HEK293 (cell line): ENCODE measurements at regions not wholly inside any gene's neighbourhood (a gene's known extent, or its start where the extent isn't known, plus 50 kb on each side); places are given as distances from the start of the nearest gene placed in this dataset.

Experiments
- CTCF ChIA-PET: fragments of 350-600 bp; formaldehyde crosslinking; extraction: SDS; loops from one replicate; lab custom pipeline; 2021; ENCODE audit warnings: antibody characterized with exemption; lab: Yijun Ruan, JAX
- POLR2A ChIA-PET: fragments of 300-600 bp; formaldehyde crosslinking; extraction: SDS; loops from one replicate; lab custom pipeline; 2020; ENCODE audit warnings: antibody characterized with exemption, inconsistent platforms; lab: Yijun Ruan, JAX
- H3K27ac ChIP-seq: fragments of 200-500 bp; sonication (Bioruptor generic); 2 replicates; pipeline ENCODE4 v1.5.1; 2014; ENCODE audit warnings: low read depth, low read length, control low read depth, inconsistent platforms; ENCODE audit errors: extremely low read depth
- H3K36me3 ChIP-seq, 2 experiments: fragments of 200-500 bp in 1 of 2; sonication (Bioruptor generic) in 1 of 2; 1 replicate in 1 of 2; 2 replicates in 1 of 2; pipeline ENCODE4 v1.5.1; 2014 to 2017; ENCODE audit warnings: inconsistent platforms in 2 of 2, low read length in 2 of 2; ENCODE audit not compliant: control insufficient read depth in 2 of 2, insufficient read depth in 1 of 2
- H3K4me1 ChIP-seq: fragments of 200-500 bp; sonication (Bioruptor generic); 2 replicates; pipeline ENCODE4 v1.5.1; 2014; ENCODE audit warnings: mild to moderate bottlenecking, low read length, inconsistent platforms; ENCODE audit not compliant: control insufficient read depth, insufficient read depth
- H3K4me3 ChIP-seq: 2 replicates; pipeline ENCODE4 v1.5.1; 2011; ENCODE audit warnings: low read depth, mild to moderate bottlenecking, control low read depth, low read length, moderate library complexity
- H3K9me3 ChIP-seq: fragments of 200-500 bp; sonication (Bioruptor generic); 2 replicates; pipeline ENCODE4 v1.5.1; 2014; ENCODE audit warnings: low read depth, low read length, inconsistent platforms; ENCODE audit not compliant: control insufficient read depth, insufficient read depth
- FEZF1 ChIP-seq: fragments of 450-650 bp; formaldehyde crosslinking; IDR thresholded peaks from 2 replicates; pipeline ENCODE4 v1.5.1; 2016; ENCODE audit warnings: missing biosample characterization, missing genetic modification characterization
- GFI1B ChIP-seq: fragments of 450-650 bp; formaldehyde crosslinking; IDR thresholded peaks from 2 replicates; pipeline ENCODE4 v1.5.1; 2016; ENCODE audit warnings: missing biosample characterization, missing genetic modification characterization
- HOXC10 ChIP-seq: sonication (generic); formaldehyde crosslinking; IDR thresholded peaks from 2 replicates; pipeline ENCODE4 v1.8.1; 2023; ENCODE audit warnings: mild to moderate bottlenecking, missing genetic modification reagents
- HOXD13 ChIP-seq: sonication (generic); formaldehyde crosslinking; IDR thresholded peaks from 2 replicates; pipeline ENCODE4 v1.8.0; 2022; ENCODE audit warnings: missing genetic modification reagents, borderline replicate concordance
- IKZF3 ChIP-seq: fragments of 450-650 bp; IDR thresholded peaks from 2 replicates; pipeline ENCODE4 v1.5.0; 2018; ENCODE audit warnings: missing biosample characterization, mild to moderate bottlenecking, missing genetic modification characterization, moderate library complexity
- KLF8 ChIP-seq: fragments of 450-650 bp; formaldehyde crosslinking; IDR thresholded peaks from 2 replicates; pipeline ENCODE4 v1.5.1; 2016; ENCODE audit warnings: missing biosample characterization, missing genetic modification characterization
- MYNN ChIP-seq: fragments of 450-650 bp; formaldehyde crosslinking; IDR thresholded peaks from 2 replicates; pipeline ENCODE4 v1.5.1; 2016; ENCODE audit warnings: missing biosample characterization, missing genetic modification characterization, borderline replicate concordance
- TRIM28 ChIP-seq: IDR thresholded peaks from 2 replicates; pipeline ENCODE4 v1.6.1; 2011; ENCODE audit warnings: low read length, control low read depth, borderline replicate concordance
- ZFP41 ChIP-seq: fragments of 450-650 bp; formaldehyde crosslinking; IDR thresholded peaks from 2 replicates; pipeline ENCODE4 v1.5.1; 2016; ENCODE audit warnings: missing biosample characterization, missing genetic modification characterization, borderline replicate concordance
- ZNF133 ChIP-seq: fragments of 450-650 bp; formaldehyde crosslinking; IDR thresholded peaks from 2 replicates; pipeline ENCODE4 v1.5.1; 2016; ENCODE audit warnings: missing biosample characterization, missing genetic modification characterization
- ZNF16 ChIP-seq: fragments of 450-650 bp; formaldehyde crosslinking; IDR thresholded peaks from 2 replicates; pipeline ENCODE4 v1.5.1; 2016; ENCODE audit warnings: low read depth, missing biosample characterization, missing genetic modification characterization
- ZNF24 ChIP-seq: fragments of 450-650 bp; formaldehyde crosslinking; IDR thresholded peaks from 2 replicates; pipeline ENCODE4 v1.5.1; 2016; ENCODE audit warnings: missing biosample characterization, missing genetic modification characterization
- ZNF248 ChIP-seq: fragments of 450-650 bp; formaldehyde crosslinking; IDR thresholded peaks from 2 replicates; pipeline ENCODE4 v1.5.1; 2017; ENCODE audit warnings: missing biosample characterization, missing genetic modification characterization
- ZNF274 ChIP-seq, 2 experiments: fragments of 200-500 bp in 1 of 2; fragments of 450-650 bp in 1 of 2; sonication (Bioruptor generic) in 1 of 2; formaldehyde crosslinking in 1 of 2; IDR thresholded peaks; 2 replicates each; pipeline versions ENCODE4 v1.5.1 to v1.6.1; 2014 to 2016; ENCODE audit warnings: borderline replicate concordance in 1 of 2, inconsistent platforms in 1 of 2, low read length in 1 of 2, missing biosample characterization in 1 of 2, missing genetic modification characterization in 1 of 2
- ZNF366 ChIP-seq: fragments of 450-650 bp; formaldehyde crosslinking; conservative IDR thresholded peaks from 2 replicates; pipeline ENCODE4 v1.5.1; 2016; ENCODE audit warnings: missing biosample characterization, missing genetic modification characterization
- ZNF394 ChIP-seq: fragments of 450-650 bp; formaldehyde crosslinking; IDR thresholded peaks from 2 replicates; pipeline ENCODE4 v1.5.1; 2016; ENCODE audit warnings: missing biosample characterization, missing genetic modification characterization, mild to moderate bottlenecking, moderate library complexity, borderline replicate concordance
- ZNF501 ChIP-seq: fragments of 450-650 bp; formaldehyde crosslinking; IDR thresholded peaks from 2 replicates; pipeline ENCODE4 v1.5.1; 2016; ENCODE audit warnings: missing biosample characterization, missing genetic modification characterization
- ZNF670 ChIP-seq: fragments of 450-650 bp; formaldehyde crosslinking; IDR thresholded peaks from 2 replicates; pipeline ENCODE4 v1.5.1; 2016; ENCODE audit warnings: missing biosample characterization, missing genetic modification characterization, low read depth
- ZNF677 ChIP-seq: fragments of 450-650 bp; IDR thresholded peaks from 2 replicates; pipeline ENCODE4 v1.5.0; 2018; ENCODE audit warnings: missing biosample characterization, mild to moderate bottlenecking, missing genetic modification characterization, moderate library complexity
- ZNF768 ChIP-seq: fragments of 450-650 bp; formaldehyde crosslinking; IDR thresholded peaks from 2 replicates; pipeline ENCODE4 v1.5.1; 2018; ENCODE audit warnings: missing biosample characterization, mild to moderate bottlenecking, missing genetic modification characterization
- ZNF777 ChIP-seq: fragments of 450-650 bp; formaldehyde crosslinking; IDR thresholded peaks from 2 replicates; pipeline ENCODE4 v1.5.1; 2017; ENCODE audit warnings: missing biosample characterization, missing genetic modification characterization, borderline replicate concordance
- ZXDB ChIP-seq: fragments of 450-650 bp; formaldehyde crosslinking; IDR thresholded peaks from 2 replicates; pipeline ENCODE4 v1.5.1; 2016; ENCODE audit warnings: missing biosample characterization, missing genetic modification characterization
- TF ChIP-seq, protein P1 (sequence below): fragments of 450-650 bp; formaldehyde crosslinking; IDR thresholded peaks from 2 replicates; pipeline ENCODE4 v1.5.1; 2016; ENCODE audit warnings: missing biosample characterization, missing genetic modification characterization
- TF ChIP-seq, protein P2 (sequence below): fragments of 450-650 bp; formaldehyde crosslinking; IDR thresholded peaks from 2 replicates; pipeline ENCODE4 v1.5.1; 2016; ENCODE audit warnings: missing biosample characterization, missing genetic modification characterization
- TF ChIP-seq, protein P3 (sequence below): fragments of 450-650 bp; formaldehyde crosslinking; IDR thresholded peaks from 2 replicates; pipeline ENCODE4 v1.5.1; 2016; ENCODE audit warnings: missing biosample characterization, missing genetic modification characterization, low read depth
- TF ChIP-seq, protein P4 (sequence below): fragments of 450-650 bp; formaldehyde crosslinking; IDR thresholded peaks from 2 replicates; pipeline ENCODE4 v1.5.1; 2016; ENCODE audit warnings: missing biosample characterization, missing genetic modification characterization
- TF ChIP-seq, protein P5 (sequence below): fragments of 450-650 bp; formaldehyde crosslinking; IDR thresholded peaks from 2 replicates; pipeline ENCODE4 v1.5.1; 2016; ENCODE audit warnings: missing biosample characterization, missing genetic modification characterization

DNA sequence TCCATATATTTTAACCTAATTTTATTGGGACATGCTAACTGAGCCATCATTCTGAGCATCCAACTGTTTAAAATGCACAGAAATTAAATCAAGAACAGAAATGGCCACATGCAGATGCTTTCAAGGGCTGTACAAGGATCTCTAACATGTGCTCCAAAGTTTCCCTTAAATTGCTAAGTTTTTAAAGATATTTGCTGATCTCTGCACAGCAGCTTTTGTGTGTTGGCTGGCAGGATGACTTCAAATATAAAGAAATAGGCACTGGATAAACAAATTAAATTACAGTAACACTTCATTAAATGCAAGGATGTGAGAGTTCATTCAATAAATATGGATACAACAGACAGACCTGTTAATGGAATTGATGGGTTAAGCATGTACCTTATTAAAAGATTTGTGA lies 148.0 kb upstream of the MEOX2 start (continued):
- TF ChIP-seq FEZF1 (tag by site-specific recombination) (no peak), ZXDB (tag by site-specific recombination) (no peak), ZNF501 (no peak), HOXD13 (CRISPR knock-in tag) (no peak), MYNN (tag by site-specific recombination) (no peak)

DNA sequence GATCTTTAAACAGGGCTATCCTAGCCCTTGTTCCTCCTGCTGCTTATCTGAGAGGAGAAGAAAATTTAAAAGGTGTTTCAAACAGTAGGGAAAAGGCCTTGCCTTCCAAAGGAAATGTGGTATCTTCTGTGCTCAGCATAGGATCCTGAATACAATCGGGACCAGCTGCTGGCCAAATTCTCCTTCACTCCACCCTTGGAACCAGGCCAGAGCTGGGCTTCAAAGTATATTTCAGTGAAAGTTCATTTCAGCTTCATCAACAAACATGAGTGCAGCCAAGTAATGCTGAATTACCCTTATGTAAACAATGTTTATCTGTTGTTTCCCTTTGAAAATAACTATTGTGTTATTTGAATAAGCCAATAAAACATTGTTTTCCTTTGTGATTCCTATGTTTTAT lies 146.5 kb upstream of the MEOX2 start:
- H3K4me3 ChIP-seq, result no peak overlapping the region
- no peak overlapping the region for H3K27ac ChIP-seq
- H3K4me1 ChIP-seq, result no peaks in the 10 kb centered on the region
- TF ChIP-seq, protein P1, sequence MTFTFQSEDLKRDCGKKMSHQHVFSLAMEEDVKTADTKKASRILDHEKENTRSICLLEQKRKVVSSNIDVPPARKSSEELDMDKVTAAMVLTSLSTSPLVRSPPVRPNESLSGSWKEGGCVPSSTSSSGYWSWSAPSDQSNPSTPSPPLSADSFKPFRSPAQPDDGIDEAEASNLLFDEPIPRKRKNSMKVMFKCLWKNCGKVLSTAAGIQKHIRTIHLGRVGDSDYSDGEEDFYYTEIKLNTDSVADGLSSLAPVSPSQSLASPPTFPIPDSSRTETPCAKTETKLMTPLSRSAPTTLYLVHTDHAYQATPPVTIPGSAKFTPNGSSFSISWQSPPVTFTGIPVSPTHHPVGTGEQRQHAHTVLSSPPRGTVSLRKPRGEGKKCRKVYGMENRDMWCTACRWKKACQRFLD (tag by site-specific recombination), result no peak
- TF ChIP-seq ZNF768 (tag by site-specific recombination) (no peak), TRIM28 (no peak), IKZF3 (no peak), ZNF248 (tag by site-specific recombination) (no peak), HOXC10 (no peak), GFI1B (no peak), ZFP41 (tag by site-specific recombination) (no peak)
- TF ChIP-seq, protein P2, sequence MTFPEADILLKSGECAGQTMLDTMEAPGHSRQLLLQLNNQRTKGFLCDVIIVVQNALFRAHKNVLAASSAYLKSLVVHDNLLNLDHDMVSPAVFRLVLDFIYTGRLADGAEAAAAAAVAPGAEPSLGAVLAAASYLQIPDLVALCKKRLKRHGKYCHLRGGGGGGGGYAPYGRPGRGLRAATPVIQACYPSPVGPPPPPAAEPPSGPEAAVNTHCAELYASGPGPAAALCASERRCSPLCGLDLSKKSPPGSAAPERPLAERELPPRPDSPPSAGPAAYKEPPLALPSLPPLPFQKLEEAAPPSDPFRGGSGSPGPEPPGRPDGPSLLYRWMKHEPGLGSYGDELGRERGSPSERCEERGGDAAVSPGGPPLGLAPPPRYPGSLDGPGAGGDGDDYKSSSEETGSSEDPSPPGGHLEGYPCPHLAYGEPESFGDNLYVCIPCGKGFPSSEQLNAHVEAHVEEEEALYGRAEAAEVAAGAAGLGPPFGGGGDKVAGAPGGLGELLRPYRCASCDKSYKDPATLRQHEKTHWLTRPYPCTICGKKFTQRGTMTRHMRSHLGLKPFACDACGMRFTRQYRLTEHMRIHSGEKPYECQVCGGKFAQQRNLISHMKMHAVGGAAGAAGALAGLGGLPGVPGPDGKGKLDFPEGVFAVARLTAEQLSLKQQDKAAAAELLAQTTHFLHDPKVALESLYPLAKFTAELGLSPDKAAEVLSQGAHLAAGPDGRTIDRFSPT (tag by site-specific recombination), result no peak
- TF ChIP-seq, protein P3, sequence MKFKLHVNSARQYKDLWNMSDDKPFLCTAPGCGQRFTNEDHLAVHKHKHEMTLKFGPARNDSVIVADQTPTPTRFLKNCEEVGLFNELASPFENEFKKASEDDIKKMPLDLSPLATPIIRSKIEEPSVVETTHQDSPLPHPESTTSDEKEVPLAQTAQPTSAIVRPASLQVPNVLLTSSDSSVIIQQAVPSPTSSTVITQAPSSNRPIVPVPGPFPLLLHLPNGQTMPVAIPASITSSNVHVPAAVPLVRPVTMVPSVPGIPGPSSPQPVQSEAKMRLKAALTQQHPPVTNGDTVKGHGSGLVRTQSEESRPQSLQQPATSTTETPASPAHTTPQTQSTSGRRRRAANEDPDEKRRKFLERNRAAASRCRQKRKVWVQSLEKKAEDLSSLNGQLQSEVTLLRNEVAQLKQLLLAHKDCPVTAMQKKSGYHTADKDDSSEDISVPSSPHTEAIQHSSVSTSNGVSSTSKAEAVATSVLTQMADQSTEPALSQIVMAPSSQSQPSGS (tag by site-specific recombination), result no peak
- no peaks in the 10 kb centered on the region for H3K36me3 ChIP-seq
- CTCF ChIA-PET, result interaction anchor here (1.0 kb wide), 1 partner anchor 56 kb away, joined by 5 read pairs; no protein-coding TSS in a partner anchor
- no peaks in the 10 kb centered on the region for H3K9me3 ChIP-seq
- POLR2A ChIA-PET, result no interaction called here

DNA sequence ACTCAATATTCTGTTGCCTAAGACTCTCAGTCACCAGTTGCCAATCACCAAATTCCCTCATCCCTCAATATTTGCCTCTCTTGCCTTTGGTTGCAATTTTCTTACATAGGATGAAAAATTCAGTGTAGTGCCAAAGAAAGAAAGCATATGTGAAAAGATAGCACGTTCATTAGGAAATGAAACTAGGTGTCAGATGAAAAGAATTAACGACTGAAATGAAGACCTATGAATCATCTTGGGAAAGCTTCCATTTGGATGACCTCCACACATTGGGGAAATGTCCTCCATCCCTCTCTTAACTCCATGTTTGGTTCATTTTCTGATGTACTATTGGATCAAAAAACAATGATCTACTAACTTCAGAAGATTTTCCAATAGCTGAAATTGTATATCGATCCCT lies 145.1 kb upstream of the MEOX2 start:
- no peaks in the 10 kb centered on the region for H3K9me3 ChIP-seq
- no peak overlapping the region for H3K4me3 ChIP-seq
- CTCF ChIA-PET, result interaction anchor here (0.6 kb wide), 1 partner anchor 1022 kb away, joined by 3 read pairs; no protein-coding TSS in a partner anchor
- POLR2A ChIA-PET, result no interaction called here
- no peak overlapping the region for H3K27ac ChIP-seq
- no peaks in the 10 kb centered on the region for H3K36me3 ChIP-seq
- H3K4me1 ChIP-seq, result no peaks in the 10 kb centered on the region
- TF ChIP-seq ZNF24 (tag by site-specific recombination) (no peak), ZNF777 (tag by site-specific recombination) (no peak), ZNF16 (tag by site-specific recombination) (no peak), ZNF394 (tag by site-specific recombination) (no peak), ZNF670 (tag by site-specific recombination) (no peak), ZNF133 (tag by site-specific recombination) (no peak), KLF8 (tag by site-specific recombination) (no peak), ZNF677 (tag by site-specific recombination) (no peak), ZNF274 (IDR thresholded peaks at IDR 0.05; ENCODE audit: low read length) (no peak), ZNF274 (tag by site-specific recombination; IDR thresholded peaks at IDR 0.05; ENCODE audit: borderline replicate concordance) (no peak), ZNF366 (tag by site-specific recombination) (no peak)
- TF ChIP-seq, protein P4, sequence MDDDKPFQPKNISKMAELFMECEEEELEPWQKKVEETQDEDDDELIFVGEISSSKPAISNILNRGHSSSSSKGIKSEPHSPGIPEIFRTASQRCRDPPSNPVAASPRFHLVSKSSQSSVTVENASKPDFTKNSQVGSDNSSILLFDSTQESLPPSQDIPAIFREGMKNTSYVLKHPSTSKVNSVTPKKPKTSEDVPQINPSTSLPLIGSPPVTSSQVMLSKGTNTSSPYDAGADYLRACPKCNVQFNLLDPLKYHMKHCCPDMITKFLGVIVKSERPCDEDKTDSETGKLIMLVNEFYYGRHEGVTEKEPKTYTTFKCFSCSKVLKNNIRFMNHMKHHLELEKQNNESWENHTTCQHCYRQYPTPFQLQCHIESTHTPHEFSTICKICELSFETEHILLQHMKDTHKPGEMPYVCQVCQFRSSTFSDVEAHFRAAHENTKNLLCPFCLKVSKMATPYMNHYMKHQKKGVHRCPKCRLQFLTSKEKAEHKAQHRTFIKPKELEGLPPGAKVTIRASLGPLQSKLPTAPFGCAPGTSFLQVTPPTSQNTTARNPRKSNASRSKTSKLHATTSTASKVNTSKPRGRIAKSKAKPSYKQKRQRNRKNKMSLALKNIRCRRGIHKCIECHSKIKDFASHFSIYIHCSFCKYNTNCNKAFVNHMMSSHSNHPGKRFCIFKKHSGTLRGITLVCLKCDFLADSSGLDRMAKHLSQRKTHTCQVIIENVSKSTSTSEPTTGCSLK (tag by site-specific recombination), result no peak
- TF ChIP-seq, protein P5, sequence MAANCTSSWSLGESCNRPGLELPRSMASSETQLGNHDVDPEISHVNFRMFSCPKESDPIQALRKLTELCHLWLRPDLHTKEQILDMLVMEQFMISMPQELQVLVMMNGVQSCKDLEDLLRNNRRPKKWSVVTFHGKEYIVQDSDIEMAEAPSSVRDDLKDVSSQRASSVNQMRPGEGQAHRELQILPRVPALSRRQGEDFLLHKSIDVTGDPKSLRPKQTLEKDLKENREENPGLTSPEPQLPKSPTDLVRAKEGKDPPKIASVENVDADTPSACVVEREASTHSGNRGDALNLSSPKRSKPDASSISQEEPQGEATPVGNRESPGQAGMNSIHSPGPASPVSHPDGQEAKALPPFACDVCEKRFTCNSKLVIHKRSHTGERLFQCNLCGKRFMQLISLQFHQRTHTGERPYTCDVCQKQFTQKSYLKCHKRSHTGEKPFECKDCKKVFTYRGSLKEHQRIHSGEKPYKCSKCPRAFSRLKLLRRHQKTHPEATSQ (tag by site-specific recombination), result no peak
